ENCODE measurements at regions not wholly inside any gene's neighbourhood (a gene's known extent, or its start where the extent isn't known, plus 50 kb on each side); places are given as distances from the start of the nearest gene placed in this dataset.

DNA sequence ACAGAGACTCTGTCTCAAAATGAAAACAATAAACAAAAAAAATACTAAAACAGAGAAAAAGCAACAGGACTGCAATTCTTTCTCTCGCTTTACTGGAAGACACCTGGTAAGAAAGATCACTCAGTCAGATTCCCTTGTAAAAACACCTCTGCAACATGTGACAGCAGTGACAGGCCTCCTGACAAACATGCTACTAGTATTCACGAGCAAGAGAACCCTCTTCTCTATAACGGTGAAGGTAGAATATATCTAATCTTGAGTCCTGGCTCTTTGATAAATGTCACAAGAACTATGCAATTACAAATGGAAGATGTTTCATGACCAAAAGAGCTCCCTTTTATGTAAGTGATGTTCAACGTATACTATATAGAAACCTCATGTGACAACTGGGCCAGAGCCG lies 986.7 kb upstream of the LRRN3 start:
- H3K4me3 ChIP-seq (ENCODE audit: low read length) = no peak overlapping the region
- H2AFZ ChIP-seq (ENCODE audit: low read length) = no peak overlapping the region
- no peak overlapping the region for H3K9ac ChIP-seq (ENCODE audit: low read length)
- no peak for DNase-seq
- no peaks in the 10 kb centered on the region for H3K27me3 ChIP-seq (ENCODE audit: low read length)
- H3K27ac ChIP-seq (ENCODE audit: low read length) = no peak overlapping the region
- H3K79me2 ChIP-seq (ENCODE audit: low read length) = no peaks in the 10 kb centered on the region
- no peaks in the 10 kb centered on the region for H3K9me3 ChIP-seq (ENCODE audit: low read length)
- no peaks in the 10 kb centered on the region; the same call in 1 of the 2 replicates for H3K9me2 ChIP-seq (replicated peaks; ENCODE audit: insufficient read depth, low read length)
- no peaks in the 10 kb centered on the region for H4K20me1 ChIP-seq (ENCODE audit: insufficient read depth, low read depth, low read length)
- no peaks in the 10 kb centered on the region for H3K36me3 ChIP-seq (ENCODE audit: insufficient read depth, low read length)
- H3K4me2 ChIP-seq (ENCODE audit: low read depth, low read length, poor library complexity, severe bottlenecking) = no peak overlapping the region
- H3K4me1 ChIP-seq (ENCODE audit: low read length) = no peaks in the 10 kb centered on the region

DNA sequence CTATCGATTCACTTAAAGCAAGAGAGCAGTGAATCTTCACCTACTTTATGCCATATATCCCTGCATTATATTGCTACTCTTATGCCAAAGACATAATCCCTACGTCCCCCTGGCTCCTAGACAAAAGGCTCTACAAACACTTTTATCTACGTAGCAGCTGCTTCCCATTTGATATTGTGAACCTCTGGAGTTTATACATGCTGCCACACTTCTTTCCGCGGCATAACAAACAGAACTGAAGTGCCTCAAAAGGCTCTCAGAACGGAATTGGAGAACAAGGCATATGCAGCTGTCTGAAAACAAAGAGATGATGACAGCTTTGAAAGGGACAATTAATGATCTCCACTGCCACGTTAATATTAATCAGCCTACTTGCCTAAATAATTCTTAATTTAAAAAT lies 985.6 kb upstream of the LRRN3 start:
- Histone ChIP-seq H3K4me1 (ENCODE audit: low read length) (no peaks in the 10 kb centered on the region), H3K27ac (ENCODE audit: low read length) (no peak overlapping the region), H3K4me2 (ENCODE audit: low read depth, low read length, poor library complexity, severe bottlenecking) (no peak overlapping the region), H3K27me3 (ENCODE audit: low read length) (no peaks in the 10 kb centered on the region), H3K9ac (ENCODE audit: low read length) (no peak overlapping the region), H3K4me3 (ENCODE audit: low read length) (no peak overlapping the region), H2AFZ (ENCODE audit: low read length) (no peak overlapping the region), H3K79me2 (ENCODE audit: low read length) (no peaks in the 10 kb centered on the region), H3K9me2 (replicated peaks; ENCODE audit: insufficient read depth, low read length) (no peaks in the 10 kb centered on the region; the same call in 1 of the 2 replicates), H3K36me3 (ENCODE audit: insufficient read depth, low read length) (no peaks in the 10 kb centered on the region), H3K9me3 (ENCODE audit: low read length) (no peaks in the 10 kb centered on the region), H4K20me1 (ENCODE audit: insufficient read depth, low read depth, low read length) (no peaks in the 10 kb centered on the region)
- DNase-seq = no peak

DNA sequence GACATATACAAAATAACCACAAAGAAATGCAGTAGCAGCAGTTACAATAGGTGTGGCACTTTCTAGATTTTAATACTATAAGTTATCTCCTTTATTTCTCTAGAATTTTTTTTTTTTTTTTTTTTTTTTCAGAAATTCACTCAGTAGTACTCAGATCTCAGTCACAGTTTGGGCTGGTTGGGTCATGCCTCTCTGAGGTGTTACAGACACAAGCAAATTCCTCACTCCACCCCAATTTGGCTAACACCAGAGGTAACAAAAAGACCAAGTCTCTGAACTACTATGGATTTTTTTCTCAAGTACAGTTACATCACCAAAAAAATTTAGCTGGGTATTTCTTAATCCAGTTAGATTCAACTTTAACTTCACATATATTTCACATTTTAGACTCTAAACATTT lies 985.1 kb upstream of the LRRN3 start:
- no peaks in the 10 kb centered on the region for H4K20me1 ChIP-seq (ENCODE audit: insufficient read depth, low read depth, low read length)
- no peak overlapping the region for H2AFZ ChIP-seq (ENCODE audit: low read length)
- H3K27me3 ChIP-seq (ENCODE audit: low read length) = no peaks in the 10 kb centered on the region
- H3K9ac ChIP-seq (ENCODE audit: low read length) = no peak overlapping the region
- H3K79me2 ChIP-seq (ENCODE audit: low read length) = no peaks in the 10 kb centered on the region
- no peak overlapping the region for H3K4me3 ChIP-seq (ENCODE audit: low read length)
- H3K36me3 ChIP-seq (ENCODE audit: insufficient read depth, low read length) = no peaks in the 10 kb centered on the region
- H3K27ac ChIP-seq (ENCODE audit: low read length) = no peak overlapping the region
- H3K4me1 ChIP-seq (ENCODE audit: low read length) = no peaks in the 10 kb centered on the region
- H3K9me2 ChIP-seq (replicated peaks; ENCODE audit: insufficient read depth, low read length) = no peaks in the 10 kb centered on the region; the same call in 1 of the 2 replicates
- DNase-seq = no peak
- no peak overlapping the region for H3K4me2 ChIP-seq (ENCODE audit: low read depth, low read length, poor library complexity, severe bottlenecking)
- no peaks in the 10 kb centered on the region for H3K9me3 ChIP-seq (ENCODE audit: low read length)

DNA sequence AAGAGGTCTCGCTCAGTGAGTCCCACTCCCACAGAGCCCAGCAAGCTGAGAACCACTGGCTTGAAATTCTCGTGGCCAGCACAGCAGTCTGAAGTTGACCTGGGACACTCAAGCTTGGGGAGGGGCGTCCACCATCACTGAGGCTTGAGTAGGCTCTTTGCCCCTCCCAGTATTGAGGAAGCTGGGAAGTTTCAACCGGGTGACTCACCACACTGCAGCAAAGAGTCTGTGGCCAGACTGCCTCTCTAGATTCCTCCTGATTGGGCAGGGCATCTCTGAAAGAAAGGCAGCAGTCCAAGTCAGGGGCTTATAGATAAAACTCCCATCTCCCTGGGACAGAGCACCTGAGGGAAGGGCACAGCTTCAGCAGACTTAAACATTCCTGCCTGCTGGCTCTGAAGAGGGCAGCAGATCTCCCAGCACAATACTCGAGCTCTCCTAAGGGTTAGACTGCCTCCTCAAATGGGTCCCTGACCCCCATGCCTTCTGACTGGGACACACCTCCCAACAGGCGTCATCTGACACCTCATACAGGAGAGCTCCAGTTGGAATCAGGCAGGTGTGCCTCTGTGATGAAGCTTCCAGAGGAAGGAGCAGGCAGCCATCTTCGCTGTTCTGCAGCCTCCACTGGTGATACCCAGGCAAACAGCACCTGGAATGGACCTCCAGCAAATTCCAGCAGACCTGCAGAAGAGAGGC lies 970.9 kb upstream of the LRRN3 start:
- no peak for DNase-seq
- Histone ChIP-seq H4K20me1 (ENCODE audit: insufficient read depth, low read depth, low read length) (no peaks in the 10 kb centered on the region), H2AFZ (ENCODE audit: low read length) (no peak overlapping the region), H3K27me3 (ENCODE audit: low read length) (no peaks in the 10 kb centered on the region), H3K79me2 (ENCODE audit: low read length) (no peaks in the 10 kb centered on the region), H3K36me3 (ENCODE audit: insufficient read depth, low read length) (no peaks in the 10 kb centered on the region), H3K4me2 (ENCODE audit: low read depth, low read length, poor library complexity, severe bottlenecking) (no peak overlapping the region), H3K27ac (ENCODE audit: low read length) (no peak overlapping the region), H3K9me3 (ENCODE audit: low read length) (peaks cover 9% of the 10 kb centered on the region; the same call in 1 of the 2 replicates), H3K4me3 (ENCODE audit: low read length) (no peak overlapping the region), H3K9ac (ENCODE audit: low read length) (no peak overlapping the region), H3K4me1 (ENCODE audit: low read length) (no peaks in the 10 kb centered on the region), H3K9me2 (replicated peaks; ENCODE audit: insufficient read depth, low read length) (no peaks in the 10 kb centered on the region)

DNA sequence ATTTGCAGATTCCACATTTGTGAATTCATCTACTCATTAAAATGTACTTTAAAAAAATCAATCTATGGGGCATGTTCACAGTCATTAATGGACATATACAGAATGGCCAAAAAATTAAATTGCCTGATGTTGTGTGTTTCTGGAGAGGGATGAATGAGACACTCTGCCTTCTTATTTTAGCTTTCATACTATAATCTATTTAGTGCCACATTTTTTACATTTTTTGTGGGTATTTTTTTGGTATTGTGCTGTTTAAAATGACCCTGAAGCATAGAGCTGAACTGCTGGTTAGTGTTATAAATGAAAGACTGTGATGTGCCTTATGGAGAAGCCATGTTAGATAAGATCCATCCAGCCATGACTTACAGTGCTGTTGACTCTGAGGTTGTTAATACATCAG lies 961.8 kb upstream of the LRRN3 start:
- H3K27me3 ChIP-seq (ENCODE audit: low read length) = no peaks in the 10 kb centered on the region
- H4K20me1 ChIP-seq (ENCODE audit: insufficient read depth, low read depth, low read length) = no peaks in the 10 kb centered on the region
- no peaks in the 10 kb centered on the region for H3K79me2 ChIP-seq (ENCODE audit: low read length)
- H3K4me1 ChIP-seq (ENCODE audit: low read length) = no peaks in the 10 kb centered on the region
- H3K36me3 ChIP-seq (ENCODE audit: insufficient read depth, low read length) = no peaks in the 10 kb centered on the region
- H2AFZ ChIP-seq (ENCODE audit: low read length) = no peak overlapping the region
- H3K9me3 ChIP-seq (ENCODE audit: low read length) = no peaks in the 10 kb centered on the region
- no peak for DNase-seq
- no peak overlapping the region for H3K9ac ChIP-seq (ENCODE audit: low read length)
- H3K27ac ChIP-seq (ENCODE audit: low read length) = no peak overlapping the region
- H3K4me2 ChIP-seq (ENCODE audit: low read depth, low read length, poor library complexity, severe bottlenecking) = no peak overlapping the region
- H3K9me2 ChIP-seq (replicated peaks; ENCODE audit: insufficient read depth, low read length) = no peaks in the 10 kb centered on the region
- no peak overlapping the region for H3K4me3 ChIP-seq (ENCODE audit: low read length)

DNA sequence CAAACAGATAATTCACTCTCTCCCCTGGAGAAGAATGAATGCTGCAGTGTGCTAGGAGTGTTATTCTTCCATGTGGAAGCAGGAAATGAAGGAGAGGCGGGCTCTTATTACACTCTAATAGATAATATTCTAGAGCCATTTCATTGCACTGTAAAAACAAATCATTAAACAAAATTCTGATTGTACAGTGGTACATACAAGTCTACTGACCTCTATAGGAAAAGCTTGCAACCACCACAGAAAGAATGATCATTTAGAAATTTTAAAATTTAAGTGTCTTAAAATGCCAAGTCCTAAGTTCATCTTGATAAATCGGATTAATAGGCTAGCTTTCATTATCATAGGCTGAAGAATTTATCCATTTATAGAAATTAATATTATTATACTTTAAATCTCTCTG lies 960.3 kb upstream of the LRRN3 start:
- H3K27me3 ChIP-seq (ENCODE audit: low read length) = no peaks in the 10 kb centered on the region
- H3K9me3 ChIP-seq (ENCODE audit: low read length) = no peaks in the 10 kb centered on the region
- no peaks in the 10 kb centered on the region for H3K36me3 ChIP-seq (ENCODE audit: insufficient read depth, low read length)
- no peak overlapping the region for H3K27ac ChIP-seq (ENCODE audit: low read length)
- no peak overlapping the region for H2AFZ ChIP-seq (ENCODE audit: low read length)
- H4K20me1 ChIP-seq (ENCODE audit: insufficient read depth, low read depth, low read length) = no peaks in the 10 kb centered on the region
- H3K4me2 ChIP-seq (ENCODE audit: low read depth, low read length, poor library complexity, severe bottlenecking) = no peak overlapping the region
- H3K9ac ChIP-seq (ENCODE audit: low read length) = no peak overlapping the region
- no peak overlapping the region for H3K4me3 ChIP-seq (ENCODE audit: low read length)
- no peaks in the 10 kb centered on the region for H3K9me2 ChIP-seq (replicated peaks; ENCODE audit: insufficient read depth, low read length)
- H3K4me1 ChIP-seq (ENCODE audit: low read length) = no peaks in the 10 kb centered on the region
- DNase-seq = no peak
- no peaks in the 10 kb centered on the region for H3K79me2 ChIP-seq (ENCODE audit: low read length)

DNA sequence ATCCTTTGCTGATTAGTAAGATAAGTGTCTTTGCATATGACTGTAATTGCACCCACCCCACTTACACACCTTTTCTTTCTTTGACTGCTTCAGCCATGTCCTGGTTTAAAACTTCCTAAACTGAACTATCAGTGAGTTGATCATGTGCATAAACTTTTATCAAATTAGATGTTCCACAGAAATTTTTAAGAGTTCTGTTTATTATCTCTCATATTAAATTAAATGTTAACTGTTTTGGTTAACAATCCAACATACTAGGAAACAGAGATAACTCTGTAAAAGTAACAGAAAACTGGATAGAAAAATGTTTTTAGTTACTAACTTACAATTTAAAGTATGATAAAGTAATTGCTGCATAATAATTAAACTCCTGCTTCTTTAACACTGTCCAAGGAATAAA lies 959.6 kb upstream of the LRRN3 start:
- no peaks in the 10 kb centered on the region for H3K9me3 ChIP-seq (ENCODE audit: low read length)
- no peaks in the 10 kb centered on the region for H3K4me1 ChIP-seq (ENCODE audit: low read length)
- H3K4me2 ChIP-seq (ENCODE audit: low read depth, low read length, poor library complexity, severe bottlenecking) = no peak overlapping the region
- H4K20me1 ChIP-seq (ENCODE audit: insufficient read depth, low read depth, low read length) = no peaks in the 10 kb centered on the region
- H3K9me2 ChIP-seq (replicated peaks; ENCODE audit: insufficient read depth, low read length) = no peaks in the 10 kb centered on the region
- H3K4me3 ChIP-seq (ENCODE audit: low read length) = no peak overlapping the region
- no peak for DNase-seq
- no peaks in the 10 kb centered on the region for H3K36me3 ChIP-seq (ENCODE audit: insufficient read depth, low read length)
- no peak overlapping the region for H3K9ac ChIP-seq (ENCODE audit: low read length)
- no peaks in the 10 kb centered on the region for H3K27me3 ChIP-seq (ENCODE audit: low read length)
- no peak overlapping the region for H2AFZ ChIP-seq (ENCODE audit: low read length)
- no peaks in the 10 kb centered on the region for H3K79me2 ChIP-seq (ENCODE audit: low read length)
- H3K27ac ChIP-seq (ENCODE audit: low read length) = no peak overlapping the region

DNA sequence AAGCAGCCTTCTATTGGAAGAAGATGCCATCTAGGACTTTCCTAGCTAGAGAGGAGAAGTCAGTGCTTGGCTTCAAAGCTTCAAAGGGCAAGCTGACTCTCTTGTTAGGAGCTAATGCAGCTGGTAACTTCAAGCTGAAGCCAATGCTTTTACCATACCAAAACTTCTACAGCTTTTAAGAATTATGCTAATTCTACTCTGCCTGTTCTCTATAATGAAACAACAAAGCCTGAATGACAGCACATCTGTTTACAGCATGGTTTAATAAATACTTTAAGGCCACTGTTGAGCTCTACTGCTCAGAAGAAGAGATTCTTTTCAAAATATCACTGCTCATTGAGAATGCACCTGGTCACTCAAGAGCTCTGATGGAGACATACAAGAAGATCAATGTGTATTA lies 951.9 kb upstream of the LRRN3 start:
- Histone ChIP-seq H3K9me2 (replicated peaks; ENCODE audit: insufficient read depth, low read length) (no peaks in the 10 kb centered on the region), H3K4me3 (ENCODE audit: low read length) (no peak overlapping the region), H2AFZ (ENCODE audit: low read length) (no peak overlapping the region)

More for the DNA sequence above, 951.9 kb upstream of the LRRN3 start:
- H3K27me3 ChIP-seq (ENCODE audit: low read length) = no peaks in the 10 kb centered on the region
- no peak overlapping the region for H3K27ac ChIP-seq (ENCODE audit: low read length)
- no peaks in the 10 kb centered on the region for H4K20me1 ChIP-seq (ENCODE audit: insufficient read depth, low read depth, low read length)
- H3K9ac ChIP-seq (ENCODE audit: low read length) = no peak overlapping the region
- no peak for DNase-seq
- no peaks in the 10 kb centered on the region for H3K79me2 ChIP-seq (ENCODE audit: low read length)
- peaks cover 19% of the 10 kb centered on the region for H3K9me3 ChIP-seq (ENCODE audit: low read length)
- H3K36me3 ChIP-seq (ENCODE audit: insufficient read depth, low read length) = no peaks in the 10 kb centered on the region
- no peak overlapping the region for H3K4me2 ChIP-seq (ENCODE audit: low read depth, low read length, poor library complexity, severe bottlenecking)
- H3K4me1 ChIP-seq (ENCODE audit: low read length) = no peaks in the 10 kb centered on the region

Measured in Karpas-422 (cell line).